NT2/D1 (cell line): ENCODE measurements at regions not wholly inside any gene's neighbourhood (a gene's known extent, or its start where the extent isn't known, plus 50 kb on each side); places are given as distances from the start of the nearest gene placed in this dataset.

Experiments used
- DNase-seq: peaks from one replicate; pipeline ENCODE4 v3.0.0-alpha.2; 2011; ENCODE audit warnings: low read depth, low spot score
- H3K27me3 ChIP-seq: 2 replicates; pipeline ENCODE4 v1.6.0; 2011; ENCODE audit warnings: mild to moderate bottlenecking; ENCODE audit not compliant: insufficient read length, insufficient read depth
- H3K36me3 ChIP-seq: 2 replicates; pipeline ENCODE4 v1.6.1; 2011; ENCODE audit warnings: mild to moderate bottlenecking, low read length, mixed read lengths; ENCODE audit not compliant: insufficient read depth, insufficient read length
- H3K4me1 ChIP-seq: 2 replicates; pipeline ENCODE4 v1.5.1; 2011; ENCODE audit not compliant: insufficient read depth, insufficient read length
- H3K4me3 ChIP-seq: 2 replicates; pipeline ENCODE4 v1.5.1; 2011; ENCODE audit warnings: low read depth; ENCODE audit not compliant: insufficient read length
- H3K9ac ChIP-seq: 2 replicates; pipeline ENCODE4 v1.6.0; 2011; ENCODE audit warnings: low read depth; ENCODE audit not compliant: insufficient read length
- H3K9me3 ChIP-seq: 2 replicates; pipeline ENCODE4 v1.5.1; 2011; ENCODE audit warnings: mild to moderate bottlenecking, low read length; ENCODE audit not compliant: insufficient read depth
- SUZ12 ChIP-seq: IDR thresholded peaks from 2 replicates; pipeline ENCODE4 v1.6.1; 2011; ENCODE audit not compliant: insufficient read length, insufficient read depth; ENCODE audit errors: extremely low read depth
- YY1 ChIP-seq: IDR thresholded peaks from 2 replicates; pipeline ENCODE4 v1.6.1; 2011; ENCODE audit not compliant: insufficient read length, insufficient read depth
- ZNF274 ChIP-seq: IDR thresholded peaks from 2 replicates; pipeline ENCODE4 v1.6.1; 2011; ENCODE audit warnings: mild to moderate bottlenecking, low read depth, low read length

GRCh38 chr13:76656500-76656899, 229.7 kb downstream of the KCTD12 start:
- DNase-seq, result no peak
- no peaks in the 10 kb centered on the region for H3K9me3 ChIP-seq
- H3K36me3 ChIP-seq, result no peaks in the 10 kb centered on the region
- H3K9ac ChIP-seq, result no peak overlapping the region
- H3K4me3 ChIP-seq, result no peak overlapping the region
- no peaks in the 10 kb centered on the region for H3K4me1 ChIP-seq
- TF ChIP-seq YY1, result no peak
- no peak for TF ChIP-seq SUZ12
- TF ChIP-seq ZNF274, result no peak
- H3K27me3 ChIP-seq, result no peaks in the 10 kb centered on the region

GRCh38 chr13:76656056-76656455, 230.1 kb downstream of the KCTD12 start:
- H3K4me3 ChIP-seq, result no peak overlapping the region
- H3K36me3 ChIP-seq, result no peaks in the 10 kb centered on the region
- no peaks in the 10 kb centered on the region for H3K4me1 ChIP-seq
- no peak overlapping the region for H3K9ac ChIP-seq
- no peaks in the 10 kb centered on the region for H3K9me3 ChIP-seq
- TF ChIP-seq YY1, result no peak
- TF ChIP-seq SUZ12, result no peak
- no peak for TF ChIP-seq ZNF274
- DNase-seq, result no peak
- no peaks in the 10 kb centered on the region for H3K27me3 ChIP-seq

GRCh38 chr13:76654263-76654662, 231.9 kb downstream of the KCTD12 start:
- Histone ChIP-seq H3K36me3 (no peaks in the 10 kb centered on the region), H3K27me3 (no peaks in the 10 kb centered on the region), H3K4me1 (no peaks in the 10 kb centered on the region), H3K9me3 (no peaks in the 10 kb centered on the region), H3K9ac (no peak overlapping the region), H3K4me3 (no peak overlapping the region)
- no peak for DNase-seq
- TF ChIP-seq SUZ12, result no peak
- TF ChIP-seq YY1, result no peak
- no peak for TF ChIP-seq ZNF274

- TF ChIP-seq SUZ12 (no peak), ZNF274 (no peak), YY1 (no peak)
- H3K36me3 ChIP-seq, result no peaks in the 10 kb centered on the region
- no peak for DNase-seq
Measured at GRCh38 chr13:76651286-76651685, 234.9 kb downstream of the KCTD12 start.

GRCh38 chr13:76647550-76647949, 238.7 kb downstream of the KCTD12 start:
- Histone ChIP-seq H3K4me3 (no peak overlapping the region), H3K36me3 (no peaks in the 10 kb centered on the region), H3K9me3 (no peaks in the 10 kb centered on the region), H3K27me3 (no peaks in the 10 kb centered on the region), H3K4me1 (no peaks in the 10 kb centered on the region), H3K9ac (no peak overlapping the region)
- DNase-seq, result no peak
- TF ChIP-seq ZNF274, result no peak
- TF ChIP-seq SUZ12, result no peak
- TF ChIP-seq YY1, result no peak

More at GRCh38 chr13:76651286-76651685, 234.9 kb downstream of the KCTD12 start:
- no peaks in the 10 kb centered on the region for H3K27me3 ChIP-seq
- no peak overlapping the region for H3K4me3 ChIP-seq
- H3K9me3 ChIP-seq, result no peaks in the 10 kb centered on the region
- H3K4me1 ChIP-seq, result no peaks in the 10 kb centered on the region
- no peak overlapping the region for H3K9ac ChIP-seq

- no peak for DNase-seq
- no peaks in the 10 kb centered on the region for H3K27me3 ChIP-seq
- H3K4me3 ChIP-seq, result no peak overlapping the region
- H3K9me3 ChIP-seq, result no peaks in the 10 kb centered on the region
- H3K4me1 ChIP-seq, result no peaks in the 10 kb centered on the region
- no peaks in the 10 kb centered on the region for H3K36me3 ChIP-seq
- TF ChIP-seq ZNF274 (no peak), YY1 (no peak), SUZ12 (no peak)
- no peak overlapping the region for H3K9ac ChIP-seq
Measured at GRCh38 chr13:76646946-76647345, 239.3 kb downstream of the KCTD12 start.

GRCh38 chr13:76645632-76646031, 240.6 kb downstream of the KCTD12 start:
- Histone ChIP-seq H3K36me3 (no peaks in the 10 kb centered on the region), H3K4me1 (no peaks in the 10 kb centered on the region), H3K27me3 (no peaks in the 10 kb centered on the region), H3K4me3 (no peak overlapping the region), H3K9me3 (no peaks in the 10 kb centered on the region), H3K9ac (no peak overlapping the region)
- TF ChIP-seq YY1 (no peak), ZNF274 (no peak), SUZ12 (no peak)
- no peak for DNase-seq

GRCh38 chr13:76644906-76645305, 241.3 kb downstream of the KCTD12 start:
- no peaks in the 10 kb centered on the region for H3K9me3 ChIP-seq
- no peaks in the 10 kb centered on the region for H3K36me3 ChIP-seq
- H3K27me3 ChIP-seq, result no peaks in the 10 kb centered on the region
- DNase-seq, result no peak
- H3K4me1 ChIP-seq, result no peaks in the 10 kb centered on the region
- no peak overlapping the region for H3K9ac ChIP-seq
- TF ChIP-seq ZNF274 (no peak), YY1 (no peak), SUZ12 (no peak)
- H3K4me3 ChIP-seq, result no peak overlapping the region
